Ishikawa (cell line): ENCODE measurements at regions not wholly inside any gene's neighbourhood (a gene's known extent, or its start where the extent isn't known, plus 50 kb on each side); places are given as distances from the start of the nearest gene placed in this dataset.

Experiments
- CREB1 ChIP-seq: IDR thresholded peaks from 2 replicates; pipeline ENCODE4 v1.6.1; 2012; ENCODE audit warnings: low read depth
- RAD21 ChIP-seq: IDR thresholded peaks from 2 replicates; pipeline ENCODE4 v1.6.1; 2012; ENCODE audit warnings: low read depth
- TCF12 ChIP-seq: IDR thresholded peaks from 2 replicates; pipeline ENCODE4 v1.6.1; 2012; ENCODE audit warnings: low read depth
- YY1 ChIP-seq: IDR thresholded peaks from 2 replicates; pipeline ENCODE4 v1.6.1; 2012; ENCODE audit warnings: low read depth

- TF ChIP-seq YY1: no peak
- no peak for TF ChIP-seq CREB1
- no peak for TF ChIP-seq RAD21
- TF ChIP-seq TCF12: no peak
Measured at GRCh38 chr7:68893411-68893810, 704.9 kb upstream of the AUTS2 start.
